A172 (cell line): ENCODE measurements at regions not wholly inside any gene's neighbourhood (a gene's known extent, or its start where the extent isn't known, plus 50 kb on each side); places are given as distances from the start of the nearest gene placed in this dataset.
"Not testable (repeated sequence)": the region's sequence is repeated elsewhere in the genome, so short reads cannot be mapped to it uniquely, and the experiment has no call there.

Source experiments
- DNase-seq: peaks from one replicate; pipeline ENCODE4 v3.0.0-alpha.2; 2015; ENCODE audit warnings: low spot score

DNA sequence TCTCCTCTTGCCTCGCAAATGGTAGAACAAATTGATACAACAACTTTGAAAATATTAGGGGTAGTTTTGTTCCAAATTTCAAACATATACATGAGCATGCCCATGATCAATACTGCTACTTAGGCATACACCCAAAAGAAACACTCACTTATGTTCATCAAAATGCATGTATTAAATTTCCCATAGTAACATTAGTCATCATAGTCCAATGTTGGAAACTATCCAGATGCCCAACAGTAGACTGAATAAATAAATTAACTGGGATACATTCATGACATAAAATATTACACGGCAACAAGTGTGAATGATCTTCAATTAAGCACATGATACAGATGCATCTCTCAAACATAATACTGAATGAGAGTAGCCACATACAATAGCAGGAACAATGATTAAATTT is 391.6 kb downstream of the CDH11 start:
- DNase-seq, result no peak

DNA sequence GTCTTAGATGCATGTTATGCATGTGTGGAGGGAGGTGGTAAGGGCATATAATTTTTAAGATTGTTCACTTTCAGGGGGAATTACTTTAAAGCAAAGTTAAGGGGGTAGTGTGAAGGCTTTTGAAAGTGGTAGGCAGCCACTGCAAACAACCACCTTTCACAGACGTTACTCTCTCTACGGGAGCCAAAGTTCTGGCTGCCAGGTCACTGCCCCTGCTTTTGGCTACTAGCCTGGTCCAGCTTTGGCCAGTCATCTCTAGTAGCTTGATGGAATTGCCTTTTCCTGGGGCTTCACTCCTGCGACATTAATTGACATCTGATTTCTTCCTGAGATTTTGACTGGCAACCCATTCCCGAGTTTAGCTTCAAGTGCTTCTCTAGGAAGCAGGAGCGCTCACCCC is 397.5 kb downstream of the CDH11 start:
- no peak for DNase-seq

DNA sequence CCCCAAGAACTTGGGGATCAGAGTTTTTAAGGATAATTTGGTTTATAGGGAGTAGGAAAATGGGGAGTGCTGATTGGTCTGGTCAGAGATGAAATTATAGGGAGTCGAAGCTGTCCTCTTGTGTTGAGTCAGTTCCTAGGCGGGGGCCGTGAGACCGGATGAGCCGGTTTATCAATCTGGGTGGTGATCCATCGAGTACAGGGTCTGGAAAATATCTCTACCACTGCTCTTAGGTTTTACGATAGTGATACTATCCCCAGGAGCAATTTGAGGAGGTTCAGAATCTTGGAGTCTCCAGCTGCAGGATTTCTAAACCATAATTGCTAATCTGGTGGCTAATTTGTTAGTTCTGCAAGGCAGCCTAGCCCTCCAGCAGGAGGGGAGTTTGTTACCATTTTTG is 403.4 kb downstream of the CDH11 start:
- no peak for DNase-seq

DNA sequence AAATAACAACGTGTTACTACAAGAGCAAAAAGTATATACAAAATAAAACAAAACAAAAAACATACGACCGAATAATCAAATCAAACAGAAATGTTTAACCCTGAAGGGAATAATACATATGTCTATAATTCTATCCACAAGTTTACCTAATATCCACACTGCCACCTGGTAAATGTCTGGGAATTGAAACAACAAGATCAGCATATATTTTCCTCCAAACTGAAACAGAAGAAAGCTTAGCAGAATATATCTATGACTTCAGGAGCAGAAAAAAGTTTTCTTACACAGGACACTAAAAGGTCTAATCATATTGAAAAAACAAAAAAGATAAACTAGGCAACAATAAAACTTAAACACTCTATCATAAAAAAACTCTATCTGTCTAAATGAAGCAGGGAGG is 404.0 kb downstream of the CDH11 start:
- no peak for DNase-seq

DNA sequence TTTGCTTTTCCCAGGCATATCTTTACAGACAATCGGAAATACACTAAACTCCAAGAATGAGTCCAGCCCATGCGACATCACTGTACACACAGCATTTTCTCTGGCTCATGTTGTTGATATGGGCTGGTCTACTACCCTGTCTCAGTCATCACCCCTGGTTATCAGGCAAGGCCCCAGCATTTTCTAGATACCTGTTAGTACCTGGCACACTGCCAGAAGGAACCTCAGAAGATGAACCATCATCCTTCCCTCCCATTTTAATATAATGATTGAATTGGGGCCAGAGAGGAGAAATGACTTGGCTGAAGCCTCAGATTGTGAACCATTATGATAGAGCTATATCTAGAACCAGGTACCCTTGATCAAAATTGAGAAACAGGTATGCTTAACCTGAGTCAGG is 406.2 kb downstream of the CDH11 start:
- no peak for DNase-seq

DNA sequence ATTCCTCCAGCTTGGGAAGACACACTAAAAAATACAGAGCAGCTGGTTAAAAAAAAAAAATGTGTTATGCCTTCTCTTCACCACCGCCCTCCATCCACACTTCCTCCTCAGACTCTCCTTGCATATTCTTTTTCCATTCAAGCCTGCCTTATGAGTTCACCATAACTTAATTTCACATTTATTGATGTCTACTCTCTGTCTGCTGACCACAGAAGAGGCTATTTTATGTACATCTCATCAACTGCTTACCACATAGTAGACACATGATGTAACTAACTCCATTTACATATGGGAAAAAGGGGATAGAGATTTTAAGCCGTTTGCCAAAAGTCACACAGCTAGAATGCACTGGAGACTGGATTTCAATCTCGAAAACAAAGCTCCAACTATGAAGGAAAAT is 409.8 kb downstream of the CDH11 start:
- no peak for DNase-seq

DNA sequence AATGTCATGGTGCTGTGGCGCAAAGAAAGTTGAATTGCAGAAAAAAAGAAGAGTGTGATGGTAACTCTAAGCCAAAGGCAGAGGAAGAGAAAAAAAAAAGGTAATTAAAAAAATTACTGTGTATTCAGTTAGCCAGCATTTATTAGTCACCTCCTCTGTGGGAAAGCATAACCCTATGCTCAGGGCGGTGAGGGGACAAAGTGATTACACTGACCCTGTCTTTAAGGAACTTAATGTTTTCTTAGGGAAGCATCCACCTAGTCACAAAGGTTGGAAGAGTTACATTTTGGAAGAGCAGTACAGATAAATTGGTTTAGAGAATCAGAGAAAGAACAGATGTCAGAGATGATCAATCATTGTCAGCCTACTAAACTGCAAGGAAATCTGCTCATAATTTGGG is 410.3 kb downstream of the CDH11 start:
- no peak for DNase-seq

DNA sequence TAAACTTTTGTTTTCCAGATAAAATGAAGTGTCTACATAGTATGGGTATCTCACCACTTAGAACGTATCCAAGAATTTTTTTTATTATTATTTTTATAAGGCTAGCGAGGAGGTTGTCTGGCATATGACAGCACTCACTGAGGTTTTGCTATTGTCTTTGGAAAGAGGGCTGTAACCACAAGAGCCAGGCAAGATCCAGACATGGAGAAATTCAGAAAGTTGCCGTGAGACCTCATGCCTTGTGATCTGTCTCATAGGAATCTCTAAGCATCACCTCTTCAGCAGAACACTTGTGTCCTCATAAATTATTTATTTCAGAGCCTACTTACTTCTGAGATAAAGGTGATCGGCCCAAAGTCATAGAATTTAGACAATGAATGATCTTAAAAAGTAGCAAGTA is 410.8 kb downstream of the CDH11 start:
- DNase-seq, result no peak

DNA sequence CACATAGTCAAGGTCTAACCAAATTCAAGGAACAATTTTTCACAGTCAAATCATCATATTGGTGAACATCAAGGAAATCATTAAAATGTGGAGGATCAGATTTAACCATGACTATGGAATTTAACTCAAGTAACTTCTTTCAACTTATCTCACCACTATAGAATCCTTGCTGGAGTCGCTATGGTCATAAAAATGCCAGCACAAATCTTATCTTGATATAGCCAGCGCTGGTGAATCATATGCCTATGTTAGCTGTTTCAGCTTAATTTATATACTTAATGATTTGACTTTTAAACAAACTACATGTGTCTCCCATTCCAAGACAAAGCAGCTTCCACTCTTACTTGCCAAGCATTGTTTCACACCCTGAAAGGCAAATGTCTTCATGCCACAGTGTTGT is 416.4 kb downstream of the CDH11 start:
- peak; percentile 9 for DNase-seq

DNA sequence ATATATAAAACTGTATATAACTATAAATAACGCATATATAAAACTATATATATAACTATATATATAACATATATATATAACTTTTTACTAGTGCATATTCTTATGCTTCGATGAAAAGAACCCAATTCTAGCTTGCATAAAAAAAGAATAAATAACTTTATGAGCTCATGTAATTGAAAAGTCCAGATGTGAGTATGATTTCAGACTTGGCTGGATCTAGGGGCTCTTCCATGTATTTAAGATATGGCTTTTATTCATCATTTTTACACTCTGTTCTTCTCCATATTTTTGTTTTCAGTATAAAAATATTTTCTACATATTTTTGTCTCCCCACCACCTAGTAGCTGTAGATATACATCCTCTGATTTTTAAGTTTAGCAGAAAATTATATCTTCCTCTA is 417.5 kb downstream of the CDH11 start:
- DNase-seq, result no peak

DNA sequence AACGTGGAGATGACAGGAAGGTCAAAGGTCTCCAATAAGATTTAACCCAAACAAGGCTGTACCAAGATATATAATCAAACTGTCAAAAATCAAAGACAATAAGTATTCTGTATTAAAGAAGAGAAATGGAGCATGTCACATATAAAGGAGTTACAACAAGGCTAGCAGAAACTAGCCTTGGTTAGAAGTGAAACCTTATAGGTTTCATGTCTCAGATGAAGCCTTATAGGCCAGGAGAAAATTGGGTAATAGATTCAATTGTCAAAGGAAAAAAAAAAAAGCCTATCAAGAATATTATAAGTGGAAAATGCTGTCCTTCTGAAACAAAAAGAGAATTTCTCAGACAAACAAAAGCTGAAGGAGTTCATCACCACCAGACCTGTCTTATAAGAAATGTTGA is 419.4 kb downstream of the CDH11 start:
- DNase-seq, result no peak

DNA sequence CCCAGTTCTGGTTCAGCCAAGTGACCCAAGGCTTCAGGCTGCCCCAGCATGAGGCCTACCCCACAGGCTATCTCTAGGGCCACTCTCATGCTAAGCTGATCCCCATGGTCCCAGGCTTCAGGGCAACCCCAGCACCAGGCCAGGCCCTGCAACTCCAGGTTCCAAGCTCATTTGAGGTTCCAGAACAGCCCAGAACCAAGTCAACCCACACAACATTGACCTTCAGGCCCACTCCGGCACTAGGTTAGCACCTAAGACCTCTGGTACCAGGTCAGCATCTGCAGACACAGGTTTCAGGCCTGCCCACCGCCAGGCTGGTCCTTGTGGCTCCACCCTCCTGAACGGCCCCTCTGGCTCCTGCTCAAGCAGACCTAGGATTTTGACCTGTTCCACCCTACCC is 421.2 kb downstream of the CDH11 start:
- no peak for DNase-seq

DNA sequence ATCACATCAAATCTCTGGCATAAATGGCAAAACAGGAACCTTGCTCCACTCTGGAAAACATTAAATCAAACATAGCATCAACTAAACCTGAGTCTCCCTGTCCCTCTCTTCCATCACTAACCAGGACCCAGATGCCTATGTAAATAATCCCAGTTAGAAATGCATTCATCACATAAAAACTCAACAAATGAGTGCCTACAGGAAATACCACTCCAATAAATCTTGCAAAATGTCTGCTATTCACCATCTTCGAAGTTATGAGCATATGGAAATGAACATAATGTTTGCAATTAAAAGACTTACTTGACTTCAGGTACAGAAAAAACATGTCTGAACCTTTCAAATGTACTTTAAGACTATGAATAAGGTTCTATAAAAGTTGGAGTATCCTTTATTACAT is 425.0 kb downstream of the CDH11 start:
- DNase-seq, result no peak

DNA sequence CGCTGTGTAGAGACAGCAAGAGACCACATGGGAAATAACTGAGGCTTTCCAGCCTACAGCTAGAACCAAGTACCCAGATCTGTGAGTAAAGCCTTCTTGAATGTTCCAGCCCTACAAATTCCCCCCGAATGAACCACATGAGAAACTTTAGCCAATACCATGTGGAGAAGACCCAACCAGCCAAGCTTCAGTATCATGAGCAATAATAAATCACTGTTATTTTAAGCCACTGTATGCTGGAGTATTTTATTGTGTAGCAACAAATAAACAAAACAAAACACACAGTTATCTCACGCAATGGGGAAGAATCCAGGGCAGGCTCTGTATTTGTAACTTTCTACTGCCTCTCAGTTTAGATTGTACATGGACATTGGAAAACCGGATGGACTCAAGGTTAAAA is 426.2 kb downstream of the CDH11 start:
- DNase-seq, result no peak

DNA sequence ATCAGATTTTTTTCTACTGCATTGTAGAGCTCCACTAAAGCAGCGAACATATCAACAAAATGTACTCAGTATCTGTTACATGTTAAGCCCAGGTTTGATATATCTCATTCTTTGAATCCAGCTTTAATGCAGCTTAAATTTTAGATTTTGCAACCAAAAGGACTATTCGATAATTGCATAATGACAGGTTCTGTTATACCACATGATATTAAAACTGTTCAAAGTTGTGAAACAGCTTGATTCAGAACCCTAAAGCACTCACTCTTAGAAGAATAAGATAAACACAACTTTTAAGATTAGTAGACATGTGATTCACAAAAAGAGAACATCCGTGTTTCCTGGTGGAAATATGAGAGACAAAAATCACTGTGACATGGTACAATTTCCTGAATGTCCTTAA is 427.9 kb downstream of the CDH11 start:
- no peak for DNase-seq

DNA sequence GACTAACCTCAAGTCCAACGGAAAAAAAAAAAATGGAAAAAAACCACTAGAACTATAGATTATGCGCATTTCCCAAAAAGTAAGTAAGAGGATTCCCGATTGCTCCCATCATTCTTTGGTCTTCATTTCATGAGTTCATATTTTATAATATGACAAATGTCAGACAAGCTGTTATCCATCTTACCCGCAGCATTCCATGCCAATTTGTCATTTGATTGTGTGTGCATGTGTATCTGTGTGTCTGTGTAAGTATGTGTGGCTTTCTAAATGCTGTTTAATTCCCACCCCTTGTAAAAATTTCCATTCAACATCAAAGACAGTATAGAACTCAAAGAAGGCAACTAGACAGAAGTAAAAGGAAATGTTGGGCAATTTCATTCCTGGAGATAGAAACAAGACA is 434.1 kb downstream of the CDH11 start:
- DNase-seq, result no peak

DNA sequence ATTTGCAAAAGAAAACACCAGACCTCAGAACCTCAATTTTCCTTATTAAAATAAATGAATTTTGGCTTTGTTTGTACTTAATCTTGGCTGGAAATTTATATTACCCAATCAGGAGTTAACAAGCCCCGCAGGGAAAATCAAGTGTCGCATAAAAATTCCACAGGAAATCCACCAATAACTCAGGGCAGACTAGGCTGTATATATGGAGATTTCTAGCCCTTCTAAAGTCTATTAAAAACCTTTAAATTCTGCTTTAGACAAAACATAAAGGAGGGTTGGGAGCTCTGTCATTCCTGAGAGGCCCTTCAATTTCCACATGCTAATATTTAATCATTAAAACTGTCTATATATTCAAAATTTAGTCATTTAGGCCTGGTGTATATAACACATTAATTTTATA is 434.7 kb downstream of the CDH11 start:
- no peak for DNase-seq

DNA sequence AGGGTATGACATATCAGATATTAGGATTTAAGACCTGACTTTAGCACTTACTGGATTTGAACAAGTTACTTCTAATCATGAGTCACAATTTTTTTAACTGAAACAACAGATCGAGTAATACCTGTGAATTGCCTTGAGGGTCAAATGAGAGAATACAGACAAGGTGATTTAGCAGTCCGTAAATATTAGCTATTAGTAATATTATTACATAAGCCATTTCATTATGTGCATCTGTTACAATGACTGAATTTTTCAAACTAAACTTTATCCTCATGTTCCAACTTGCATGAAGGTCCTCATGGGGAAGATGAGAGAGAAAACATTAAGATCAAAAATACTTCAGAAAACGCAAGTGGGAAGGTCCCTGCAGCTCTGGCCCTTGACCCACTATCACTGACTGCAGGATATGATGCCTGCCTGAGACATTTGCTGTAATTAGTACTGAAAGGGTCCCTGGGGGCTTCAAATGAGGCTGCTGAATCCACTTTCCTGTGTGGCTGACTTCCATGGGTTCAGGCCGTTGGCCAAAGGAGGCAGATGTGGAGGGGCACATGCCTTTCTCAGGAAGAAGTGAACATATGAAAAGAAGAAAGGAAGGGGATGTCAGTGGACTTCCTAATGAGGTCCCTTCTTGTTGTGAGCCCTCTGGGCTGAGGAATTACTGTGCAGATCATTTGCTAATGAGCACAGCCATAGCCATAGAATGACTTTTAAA is 441.7 kb downstream of the CDH11 start:
- no peak for DNase-seq

DNA sequence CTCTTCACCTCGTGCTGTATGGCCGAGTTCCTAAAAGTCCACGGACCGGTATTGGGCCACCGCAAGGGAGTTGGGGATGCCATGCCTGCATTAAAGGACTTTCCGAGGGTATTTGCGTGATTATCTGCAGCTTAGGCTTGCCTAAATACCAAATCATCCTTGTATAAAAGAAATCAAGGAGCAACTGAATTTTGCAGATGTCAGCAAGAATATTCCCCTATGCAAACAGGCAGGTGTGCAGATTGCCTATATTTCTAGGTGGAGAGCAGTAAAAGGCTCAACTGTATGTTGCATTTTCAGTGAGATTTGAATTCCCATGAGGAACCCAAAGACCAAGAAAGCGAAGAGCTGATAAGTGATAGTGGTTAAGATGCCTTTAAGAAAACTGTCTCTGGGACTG is 452.3 kb downstream of the CDH11 start:
- DNase-seq, result no peak

DNA sequence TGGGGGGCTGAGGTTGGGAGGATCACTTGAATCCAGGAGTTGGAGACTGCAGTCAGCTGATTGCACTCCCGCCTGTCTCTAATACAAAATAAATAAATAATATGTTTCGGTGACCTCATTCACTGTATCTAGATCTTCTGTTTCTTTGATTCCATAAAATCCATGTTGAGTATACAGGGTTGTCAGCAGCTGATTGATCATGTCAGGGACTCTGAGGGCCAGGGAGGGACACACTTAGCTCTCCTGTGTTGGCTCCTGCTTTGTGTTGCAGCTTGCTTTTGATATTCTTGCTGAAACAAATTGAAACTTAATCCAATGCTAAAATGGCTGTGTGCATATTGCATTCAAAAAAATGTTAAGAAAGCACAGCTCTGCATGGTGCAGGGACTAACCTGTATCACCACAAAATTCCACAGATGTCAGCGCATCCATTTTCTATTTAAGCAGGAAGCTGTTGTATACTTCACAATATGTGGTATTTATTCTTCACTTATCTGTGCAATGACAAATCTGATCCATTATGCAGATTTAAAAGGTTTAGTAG is 454.5 kb downstream of the CDH11 start:
- no peak for DNase-seq

DNA sequence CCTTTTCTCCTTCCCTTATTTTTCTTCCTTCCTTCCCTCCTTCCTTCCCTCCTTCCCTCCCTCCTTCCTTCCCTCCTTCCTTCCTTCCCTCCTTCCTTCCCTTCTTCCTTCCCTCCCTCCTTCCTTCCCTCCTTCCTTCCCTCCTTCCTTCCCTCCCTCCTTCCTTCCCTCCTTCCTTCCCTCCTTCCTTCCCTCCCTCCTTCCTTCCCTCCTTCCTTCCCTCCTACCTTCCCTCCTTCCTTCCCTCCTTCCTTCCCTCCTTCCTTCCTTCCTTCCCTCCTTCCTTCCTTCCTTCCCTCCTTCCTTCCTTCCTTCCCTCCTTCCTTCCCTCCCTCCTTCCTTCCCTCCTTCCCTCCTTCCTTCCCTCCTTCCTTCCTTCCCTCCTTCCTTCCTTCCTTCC is 459.6 kb downstream of the CDH11 start:
- DNase-seq, result not testable (repeated sequence)

DNA sequence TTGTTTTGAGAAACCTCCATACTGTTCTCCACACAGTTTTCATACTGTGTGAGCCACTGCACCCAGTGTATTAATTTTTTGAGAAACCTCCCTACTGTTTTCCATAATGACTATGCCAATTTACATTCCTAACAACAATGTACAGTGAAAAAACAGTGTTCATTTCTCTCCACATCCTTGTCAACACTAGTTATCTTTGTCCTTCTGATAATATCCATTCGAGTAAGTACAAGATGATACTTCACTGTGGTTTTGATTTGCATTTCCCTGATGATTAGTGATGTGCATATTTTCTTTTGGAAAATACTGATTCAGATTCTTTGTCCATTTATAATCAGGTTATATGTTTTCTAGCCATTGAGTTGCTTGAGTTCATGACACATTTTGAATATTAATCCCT is 462.0 kb downstream of the CDH11 start:
- no peak for DNase-seq

DNA sequence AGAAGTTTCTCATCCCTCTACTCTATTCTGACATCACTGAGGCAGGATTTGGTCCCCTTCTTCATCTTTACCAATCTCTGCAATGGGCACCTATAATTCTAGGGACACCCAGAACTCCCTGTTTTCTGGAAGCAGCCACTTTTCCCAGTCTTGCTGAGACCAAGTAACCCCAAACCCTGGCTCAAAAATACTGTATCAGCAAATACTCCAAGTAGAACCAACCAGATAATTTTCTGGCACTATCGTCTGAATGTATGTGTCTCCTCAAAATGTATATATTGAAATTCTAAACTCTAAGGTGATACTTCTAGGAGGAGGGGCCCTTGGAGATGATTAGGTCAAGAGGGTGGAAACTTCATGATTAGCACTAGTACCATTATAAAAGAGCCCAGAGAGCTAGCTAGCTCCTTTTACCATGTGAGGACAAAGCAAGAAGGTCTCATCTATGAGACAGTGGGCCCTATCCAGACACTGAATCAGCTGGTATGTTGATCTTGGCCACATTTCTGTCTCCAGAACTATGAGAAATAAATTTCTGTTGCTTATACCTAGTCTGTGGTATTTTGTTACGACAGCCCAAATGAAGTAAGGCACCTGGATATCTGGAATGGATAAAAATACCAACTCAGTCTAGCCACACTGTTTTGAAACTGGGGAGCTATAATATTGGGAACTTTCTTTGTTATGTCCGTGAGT is 464.4 kb downstream of the CDH11 start:
- peak; percentile 2 for DNase-seq

DNA sequence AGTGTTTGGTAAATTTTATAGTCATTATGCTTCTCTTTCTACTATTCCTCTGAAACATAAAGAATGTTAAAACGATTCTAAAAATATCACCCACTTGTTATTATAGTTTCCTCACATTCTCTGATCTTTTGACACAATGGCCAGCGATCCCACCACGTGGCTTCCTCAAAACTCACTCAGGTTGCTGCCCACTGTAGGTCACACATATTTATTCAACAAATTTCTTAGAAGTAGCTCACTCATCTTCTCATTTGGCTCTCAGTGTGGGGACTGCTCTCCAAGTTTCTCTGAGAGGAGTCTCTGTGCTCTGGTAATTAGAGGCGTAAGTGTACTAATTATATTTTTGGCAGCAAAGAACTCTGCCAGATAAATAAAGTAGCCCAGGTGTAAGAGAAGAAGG is 465.4 kb downstream of the CDH11 start:
- no peak for DNase-seq
